ENCODE measurements at regions not wholly inside any gene's neighbourhood (a gene's known extent, or its start where the extent isn't known, plus 50 kb on each side); places are given as distances from the start of the nearest gene placed in this dataset.

GRCh38 chr4:81736324-81736723 is 264.6 kb upstream of the RASGEF1B start:
- TF ChIP-seq, protein P1, sequence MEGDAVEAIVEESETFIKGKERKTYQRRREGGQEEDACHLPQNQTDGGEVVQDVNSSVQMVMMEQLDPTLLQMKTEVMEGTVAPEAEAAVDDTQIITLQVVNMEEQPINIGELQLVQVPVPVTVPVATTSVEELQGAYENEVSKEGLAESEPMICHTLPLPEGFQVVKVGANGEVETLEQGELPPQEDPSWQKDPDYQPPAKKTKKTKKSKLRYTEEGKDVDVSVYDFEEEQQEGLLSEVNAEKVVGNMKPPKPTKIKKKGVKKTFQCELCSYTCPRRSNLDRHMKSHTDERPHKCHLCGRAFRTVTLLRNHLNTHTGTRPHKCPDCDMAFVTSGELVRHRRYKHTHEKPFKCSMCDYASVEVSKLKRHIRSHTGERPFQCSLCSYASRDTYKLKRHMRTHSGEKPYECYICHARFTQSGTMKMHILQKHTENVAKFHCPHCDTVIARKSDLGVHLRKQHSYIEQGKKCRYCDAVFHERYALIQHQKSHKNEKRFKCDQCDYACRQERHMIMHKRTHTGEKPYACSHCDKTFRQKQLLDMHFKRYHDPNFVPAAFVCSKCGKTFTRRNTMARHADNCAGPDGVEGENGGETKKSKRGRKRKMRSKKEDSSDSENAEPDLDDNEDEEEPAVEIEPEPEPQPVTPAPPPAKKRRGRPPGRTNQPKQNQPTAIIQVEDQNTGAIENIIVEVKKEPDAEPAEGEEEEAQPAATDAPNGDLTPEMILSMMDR (IDR thresholded peaks at IDR 0.05; ENCODE audit: low read length) = no peak
- TF ChIP-seq EZH2 (IDR thresholded peaks at IDR 0.05; ENCODE audit: borderline replicate concordance, low read length) = no peak
- H3K9ac ChIP-seq (ENCODE audit: low read length) = no peak overlapping the region
- H3K27ac ChIP-seq (ENCODE audit: low read depth, low read length, poor library complexity, severe bottlenecking) = no peak overlapping the region
- no peak overlapping the region for H2AFZ ChIP-seq (ENCODE audit: low read length)
- no peaks in the 10 kb centered on the region for H3F3A ChIP-seq (ENCODE audit: insufficient read depth, low read length)
- H3K9me3 ChIP-seq (ENCODE audit: low read length) = no peaks in the 10 kb centered on the region
- H3K9me2 ChIP-seq (ENCODE audit: low read depth, low read length) = no peaks in the 10 kb centered on the region
- H4K20me1 ChIP-seq (ENCODE audit: insufficient read depth, low read length) = no peaks in the 10 kb centered on the region
- no peaks in the 10 kb centered on the region for H3K4me1 ChIP-seq (ENCODE audit: insufficient read depth, low read length, severe bottlenecking)
- no peaks in the 10 kb centered on the region for H3K36me3 ChIP-seq (ENCODE audit: insufficient read depth, low read length)
- no peaks in the 10 kb centered on the region for H3K27me3 ChIP-seq (ENCODE audit: insufficient read depth, low read length)
- H3K4me3 ChIP-seq (ENCODE audit: low read depth, low read length, poor library complexity, severe bottlenecking) = no peak overlapping the region
- no peaks in the 10 kb centered on the region for H3K79me2 ChIP-seq (ENCODE audit: insufficient read depth, low read length)
- no peak overlapping the region for H3K4me2 ChIP-seq (ENCODE audit: low read length)

GRCh38 chr4:81732980-81733379 is 261.3 kb upstream of the RASGEF1B start:
- H3K4me1 ChIP-seq (ENCODE audit: insufficient read depth, low read length, severe bottlenecking) = no peaks in the 10 kb centered on the region

DNA sequence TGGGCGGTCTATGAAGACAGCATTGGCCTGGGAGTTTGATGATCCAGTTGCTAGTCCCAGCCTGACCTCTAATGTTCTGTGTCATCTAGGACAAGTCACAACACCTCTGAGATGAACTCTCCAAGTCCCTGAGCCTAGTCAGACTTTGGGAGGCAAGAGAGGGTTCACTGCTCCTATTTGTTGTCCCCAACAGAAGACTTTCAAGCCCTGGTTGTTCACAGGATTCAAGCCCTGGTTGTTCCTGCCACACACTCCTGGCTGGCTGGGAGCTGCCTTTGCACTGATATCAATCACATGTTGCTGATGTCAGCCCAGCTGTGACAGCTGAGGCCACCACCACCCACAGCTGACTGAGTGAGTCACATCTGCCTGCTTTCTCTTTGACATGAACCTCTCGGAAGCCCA is 253.2 kb upstream of the RASGEF1B start:
- TF ChIP-seq, protein P1 (IDR thresholded peaks at IDR 0.05; ENCODE audit: low read length) = peak; percentile 29; the same call in 1 of the 2 replicates
- no peak for TF ChIP-seq EZH2 (IDR thresholded peaks at IDR 0.05; ENCODE audit: borderline replicate concordance, low read length)
- Histone ChIP-seq H3K4me2 (ENCODE audit: low read length) (no peak overlapping the region), H3K9me3 (ENCODE audit: low read length) (0 out of 2 replicates have a peak, but pooled peaks cover 5% of the 10 kb centered on the region), H3K4me3 (ENCODE audit: low read depth, low read length, poor library complexity, severe bottlenecking) (no peak overlapping the region), H3F3A (ENCODE audit: insufficient read depth, low read length) (no peaks in the 10 kb centered on the region), H3K36me3 (ENCODE audit: insufficient read depth, low read length) (no peaks in the 10 kb centered on the region), H3K27me3 (ENCODE audit: insufficient read depth, low read length) (no peaks in the 10 kb centered on the region), H4K20me1 (ENCODE audit: insufficient read depth, low read length) (no peaks in the 10 kb centered on the region), H3K9ac (ENCODE audit: low read length) (no peak overlapping the region), H3K9me2 (ENCODE audit: low read depth, low read length) (no peaks in the 10 kb centered on the region), H3K79me2 (ENCODE audit: insufficient read depth, low read length) (no peaks in the 10 kb centered on the region), H2AFZ (ENCODE audit: low read length) (no peak overlapping the region), H3K4me1 (ENCODE audit: insufficient read depth, low read length, severe bottlenecking) (peaks cover 23% of the 10 kb centered on the region), H3K27ac (ENCODE audit: low read depth, low read length, poor library complexity, severe bottlenecking) (no peak overlapping the region)

More at GRCh38 chr4:81732980-81733379, 261.3 kb upstream of the RASGEF1B start:
- no peak overlapping the region for H3K4me3 ChIP-seq (ENCODE audit: low read depth, low read length, poor library complexity, severe bottlenecking)
- no peaks in the 10 kb centered on the region for H3K79me2 ChIP-seq (ENCODE audit: insufficient read depth, low read length)
- H3K4me2 ChIP-seq (ENCODE audit: low read length) = no peak overlapping the region
- H3K9ac ChIP-seq (ENCODE audit: low read length) = no peak overlapping the region
- no peak overlapping the region for H3K27ac ChIP-seq (ENCODE audit: low read depth, low read length, poor library complexity, severe bottlenecking)
- no peaks in the 10 kb centered on the region for H3F3A ChIP-seq (ENCODE audit: insufficient read depth, low read length)
- H3K36me3 ChIP-seq (ENCODE audit: insufficient read depth, low read length) = no peaks in the 10 kb centered on the region
- no peak overlapping the region for H2AFZ ChIP-seq (ENCODE audit: low read length)
- no peaks in the 10 kb centered on the region for H3K27me3 ChIP-seq (ENCODE audit: insufficient read depth, low read length)
- 0 out of 2 replicates have a peak, but pooled peaks cover 4% of the 10 kb centered on the region for H3K9me3 ChIP-seq (ENCODE audit: low read length)
- no peaks in the 10 kb centered on the region for H4K20me1 ChIP-seq (ENCODE audit: insufficient read depth, low read length)
- H3K9me2 ChIP-seq (ENCODE audit: low read depth, low read length) = no peaks in the 10 kb centered on the region
- TF ChIP-seq, protein P1 (IDR thresholded peaks at IDR 0.05; ENCODE audit: low read length) = no peak
- no peak for TF ChIP-seq EZH2 (IDR thresholded peaks at IDR 0.05; ENCODE audit: borderline replicate concordance, low read length)

Measured in OCI-LY1 (cell line).